ENCODE measurements at regions not wholly inside any gene's neighbourhood (a gene's known extent, or its start where the extent isn't known, plus 50 kb on each side); places are given as distances from the start of the nearest gene placed in this dataset.

DNA sequence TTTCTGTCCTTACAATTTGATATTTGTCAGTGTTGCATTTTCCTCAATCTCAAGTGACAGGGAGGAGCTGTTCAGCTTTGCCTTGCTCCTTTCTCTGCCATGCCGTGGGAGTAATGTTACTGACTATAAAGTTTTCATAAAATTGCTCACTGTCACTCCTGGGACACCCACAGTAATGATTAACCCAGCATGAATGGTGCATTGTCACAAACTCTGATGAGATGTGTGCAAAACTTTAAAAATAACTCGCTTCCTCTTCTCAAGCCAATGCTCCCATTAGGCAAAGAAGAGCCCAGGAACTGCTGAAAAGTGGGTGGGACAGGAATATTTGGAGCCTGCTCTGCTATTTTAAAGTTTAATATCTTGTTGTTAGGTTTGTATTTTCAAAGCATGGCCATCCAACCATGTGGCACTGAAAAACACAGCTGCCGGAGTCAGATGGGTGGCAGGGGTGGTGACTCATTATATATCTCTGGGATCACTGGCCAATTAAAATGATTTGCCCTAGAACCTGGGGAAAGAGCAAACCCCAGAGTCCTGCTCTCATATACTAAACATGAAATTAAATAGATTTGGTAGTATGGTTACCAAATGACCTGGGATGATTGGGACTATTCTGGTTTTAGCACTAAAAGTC is 260.1 kb downstream of the BTBD3 start:
- Histone ChIP-seq H3K27me3 (ENCODE audit: control insufficient read depth in 2 of 2, insufficient read depth in 2 of 2, low read length in 2 of 2) (no peaks in the 10 kb centered on the region), H3K27ac (ENCODE audit: insufficient read depth, low read depth, low read length) (no peak overlapping the region), H3K36me3 (ENCODE audit: control insufficient read depth in 2 of 2, extremely low read depth in 1 of 2, insufficient read depth in 2 of 2, low read length in 2 of 2) (no peaks in the 10 kb centered on the region), H3K9ac (replicated peaks; ENCODE audit: extremely low read depth, insufficient read depth, low read length) (no peak overlapping the region), H3K4me3 (replicated peaks in 1 of 3; ENCODE audit: insufficient read depth in 1 of 3, low read depth in 1 of 3, low read length in 3 of 3) (no peak overlapping the region), H2AFZ (ENCODE audit: low read depth, low read length) (no peak overlapping the region), H3K9me3 (replicated peaks; ENCODE audit: control insufficient read depth, insufficient read depth, low read length) (no peaks in the 10 kb centered on the region), H3K9me1 (replicated peaks; ENCODE audit: control insufficient read depth, extremely low read depth, insufficient read depth, low read length) (no peaks in the 10 kb centered on the region), H3K79me2 (ENCODE audit: control insufficient read depth, insufficient read depth, low read length) (no peaks in the 10 kb centered on the region), H4K20me1 (replicated peaks; ENCODE audit: control insufficient read depth, extremely low read depth, insufficient read depth, low read length) (no peaks in the 10 kb centered on the region), H3K4me2 (ENCODE audit: insufficient read depth, low read length) (no peak overlapping the region), H3K4me1 (ENCODE audit: control insufficient read depth, extremely low read depth, insufficient read depth, low read length) (no peaks in the 10 kb centered on the region)
- dilution Hi-C loops (cut with MboI; ENCODE audit: extremely low pct_ligation_motif_present, low sequenced_read_pairs) (no loop called here), intact Hi-C loops (cut with micrococcal nuclease) (no loop called here)
- no TSS peak for BruUV-seq (replicated peaks)
- CTCF ChIA-PET, result no interaction called here
- TF ChIP-seq, protein P1, sequence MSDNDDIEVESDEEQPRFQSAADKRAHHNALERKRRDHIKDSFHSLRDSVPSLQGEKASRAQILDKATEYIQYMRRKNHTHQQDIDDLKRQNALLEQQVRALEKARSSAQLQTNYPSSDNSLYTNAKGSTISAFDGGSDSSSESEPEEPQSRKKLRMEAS (IDR thresholded peaks at IDR 0.05; ENCODE audit: insufficient read depth, insufficient read length), result no peak
- TF ChIP-seq POLR2A (IDR thresholded peaks at IDR 0.05; ENCODE audit: low read depth, low read length) (no peak), FOS (IDR thresholded peaks at IDR 0.05; ENCODE audit: borderline replicate concordance, insufficient read depth, low read length) (no peak), JUN (IDR thresholded peaks at IDR 0.05; ENCODE audit: borderline replicate concordance, insufficient read depth, insufficient read length, low read depth) (no peak), POLR2AphosphoS5 (IDR thresholded peaks at IDR 0.05; ENCODE audit: insufficient read depth, low read depth, low read length) (no peak), MYC (IDR thresholded peaks at IDR 0.05; ENCODE audit: low read depth, low read length) (no peak)
- TF ChIP-seq, protein P2, sequence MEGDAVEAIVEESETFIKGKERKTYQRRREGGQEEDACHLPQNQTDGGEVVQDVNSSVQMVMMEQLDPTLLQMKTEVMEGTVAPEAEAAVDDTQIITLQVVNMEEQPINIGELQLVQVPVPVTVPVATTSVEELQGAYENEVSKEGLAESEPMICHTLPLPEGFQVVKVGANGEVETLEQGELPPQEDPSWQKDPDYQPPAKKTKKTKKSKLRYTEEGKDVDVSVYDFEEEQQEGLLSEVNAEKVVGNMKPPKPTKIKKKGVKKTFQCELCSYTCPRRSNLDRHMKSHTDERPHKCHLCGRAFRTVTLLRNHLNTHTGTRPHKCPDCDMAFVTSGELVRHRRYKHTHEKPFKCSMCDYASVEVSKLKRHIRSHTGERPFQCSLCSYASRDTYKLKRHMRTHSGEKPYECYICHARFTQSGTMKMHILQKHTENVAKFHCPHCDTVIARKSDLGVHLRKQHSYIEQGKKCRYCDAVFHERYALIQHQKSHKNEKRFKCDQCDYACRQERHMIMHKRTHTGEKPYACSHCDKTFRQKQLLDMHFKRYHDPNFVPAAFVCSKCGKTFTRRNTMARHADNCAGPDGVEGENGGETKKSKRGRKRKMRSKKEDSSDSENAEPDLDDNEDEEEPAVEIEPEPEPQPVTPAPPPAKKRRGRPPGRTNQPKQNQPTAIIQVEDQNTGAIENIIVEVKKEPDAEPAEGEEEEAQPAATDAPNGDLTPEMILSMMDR (IDR thresholded peaks at IDR 0.05; ENCODE audit: extremely low read depth in 1 of 2, insufficient read depth in 1 of 2, low read depth in 1 of 2, low read length in 2 of 2), result no peak
- no peak for FAIRE-seq
- DNase-seq (ENCODE audit: low read depth, low spot score), result no peak
- POLR2A ChIA-PET, result no interaction called here
